Head of caudate nucleus (tissue), 42 donors: ENCODE measurements at regions not wholly inside any gene's neighbourhood (a gene's known extent, or its start where the extent isn't known, plus 50 kb on each side); places are given as distances from the start of the nearest gene placed in this dataset.

Experiments
- DNase-seq, 42 donors: peaks; one replicate each; pipeline versions ENCODE4 v3.0.0 to v3.0.0-alpha.2; 2020 to 2021; ENCODE audit warnings: mixed read lengths in 7 of 42
- intact Hi-C: fragments of 100-400 bp; cut with DNase I; formaldehyde crosslinking; loops from one replicate; pipeline ENCODE4 v1.15.0; 2022

DNA sequence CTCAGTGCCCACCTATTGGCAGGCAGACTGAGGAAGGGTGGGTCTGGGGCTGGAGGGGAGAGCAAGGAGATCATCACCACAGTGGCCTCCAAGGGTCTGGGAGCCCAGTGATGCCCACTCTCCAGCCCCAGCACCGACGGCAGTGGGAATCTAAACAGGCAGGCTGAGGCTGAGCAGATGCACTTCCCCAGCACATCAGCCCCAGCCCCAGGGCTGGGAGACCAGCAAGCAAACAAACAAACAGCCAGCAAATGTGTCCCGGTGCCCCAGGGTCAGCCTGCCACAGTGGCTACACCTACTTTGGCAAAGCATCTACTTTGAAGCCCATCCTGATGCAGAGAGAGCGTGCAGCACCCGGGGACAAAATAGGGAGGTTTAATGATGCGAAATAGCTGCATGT, 216.3 kb upstream of the ZC3H12A start:
- intact Hi-C loops, result no loop called here

DNA sequence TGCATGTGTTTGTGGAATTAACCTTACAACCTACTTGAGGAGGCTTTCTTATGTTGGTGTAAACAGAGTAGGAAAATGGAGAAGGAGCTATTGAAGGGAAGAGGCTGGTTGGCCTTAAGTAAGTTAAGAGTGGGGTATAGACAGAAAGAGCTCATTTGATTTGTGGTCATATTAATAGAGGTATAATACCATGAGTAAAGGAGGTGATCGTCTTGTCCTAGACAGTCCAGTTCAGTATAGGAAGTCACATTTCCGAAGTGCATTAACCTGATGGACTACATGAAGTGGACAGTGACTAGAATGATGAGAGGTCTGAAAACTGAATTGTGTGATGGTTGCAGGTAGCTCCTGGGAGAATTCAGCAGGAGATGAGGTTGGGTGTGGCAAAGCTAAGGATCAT, 215.4 kb upstream of the ZC3H12A start:
- intact Hi-C loops, result no loop called here
- DNase-seq, result no peak

More for the DNA sequence above, 216.3 kb upstream of the ZC3H12A start:
- DNase-seq, result no peak

DNA sequence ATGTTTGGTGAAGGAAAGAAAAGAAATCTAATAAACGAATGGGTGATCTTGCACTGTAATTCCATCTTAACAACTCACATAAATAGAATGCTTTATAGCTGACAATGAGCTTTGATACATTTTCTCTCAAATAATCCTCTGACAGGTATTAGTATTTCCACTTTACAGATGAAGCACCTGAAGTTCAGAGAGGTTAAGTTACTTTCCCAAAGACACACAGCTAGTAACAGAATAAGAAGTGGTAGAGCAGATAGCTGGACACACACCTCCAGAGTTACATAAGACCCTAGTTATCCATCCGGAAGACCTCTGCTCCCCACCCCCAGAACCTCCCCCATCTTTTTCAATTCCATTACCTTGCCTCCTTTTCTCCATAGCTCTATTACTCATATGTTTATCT, 213.3 kb upstream of the ZC3H12A start:
- intact Hi-C loops, result no loop called here
- DNase-seq, result no peak

DNA sequence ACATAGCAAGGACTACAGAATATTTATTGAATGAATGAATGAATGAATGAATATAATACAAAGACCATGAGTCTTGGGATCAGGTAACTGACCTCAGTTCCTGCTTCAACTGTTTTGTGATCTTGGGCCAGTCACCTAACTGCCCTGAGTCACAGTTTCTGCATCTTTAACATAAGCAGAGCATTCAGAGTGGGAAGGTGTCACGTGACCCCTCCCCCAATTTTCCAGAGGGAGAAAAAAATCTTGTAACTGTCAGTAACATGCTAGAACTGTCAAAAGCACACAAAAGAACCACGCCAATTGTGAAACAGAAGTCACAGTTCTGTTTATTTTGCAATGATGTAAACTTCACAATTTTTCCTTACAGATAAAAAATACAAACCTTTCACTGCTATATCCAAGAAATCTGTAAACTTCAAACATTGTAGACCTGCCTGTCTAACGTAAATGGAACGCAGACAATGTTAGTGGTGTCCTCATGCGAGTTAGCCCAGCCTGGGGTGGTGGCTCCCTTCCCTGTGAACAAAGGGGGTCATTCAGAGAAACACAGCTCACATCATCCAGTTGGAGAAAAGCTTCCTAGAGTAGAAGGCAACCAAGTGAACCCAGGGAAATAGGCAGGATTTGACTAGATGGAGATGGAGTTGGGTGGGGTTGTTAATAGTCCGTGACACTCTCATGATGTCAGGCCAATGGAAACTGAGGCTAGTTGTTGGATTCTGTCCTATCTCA, 211.8 kb upstream of the ZC3H12A start:
- intact Hi-C loops, result no loop called here
- peak in 23 of 42 donors; percentile 25 to 79 (median 48) for DNase-seq

DNA sequence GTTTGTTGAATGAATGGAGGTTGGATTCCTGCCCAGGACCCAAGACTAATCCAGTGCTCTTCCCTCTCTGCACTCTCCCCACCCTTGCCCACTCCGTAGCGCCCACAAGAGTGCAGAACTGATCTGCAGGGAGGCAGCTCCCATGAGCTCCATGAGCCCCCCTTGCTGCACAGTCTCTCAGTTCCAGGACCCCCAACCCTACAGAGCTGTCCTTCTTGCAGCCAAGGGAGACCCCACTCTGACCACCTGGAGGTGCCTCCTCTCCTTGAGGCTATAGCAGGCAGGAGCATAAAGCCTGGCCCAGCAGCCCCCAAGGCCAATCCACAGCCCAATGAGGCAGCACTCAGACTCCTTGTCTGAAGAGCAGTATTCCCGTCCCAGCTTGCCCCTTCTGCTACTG, 209.2 kb upstream of the ZC3H12A start:
- DNase-seq, result no peak
- intact Hi-C loops, result no loop called here

DNA sequence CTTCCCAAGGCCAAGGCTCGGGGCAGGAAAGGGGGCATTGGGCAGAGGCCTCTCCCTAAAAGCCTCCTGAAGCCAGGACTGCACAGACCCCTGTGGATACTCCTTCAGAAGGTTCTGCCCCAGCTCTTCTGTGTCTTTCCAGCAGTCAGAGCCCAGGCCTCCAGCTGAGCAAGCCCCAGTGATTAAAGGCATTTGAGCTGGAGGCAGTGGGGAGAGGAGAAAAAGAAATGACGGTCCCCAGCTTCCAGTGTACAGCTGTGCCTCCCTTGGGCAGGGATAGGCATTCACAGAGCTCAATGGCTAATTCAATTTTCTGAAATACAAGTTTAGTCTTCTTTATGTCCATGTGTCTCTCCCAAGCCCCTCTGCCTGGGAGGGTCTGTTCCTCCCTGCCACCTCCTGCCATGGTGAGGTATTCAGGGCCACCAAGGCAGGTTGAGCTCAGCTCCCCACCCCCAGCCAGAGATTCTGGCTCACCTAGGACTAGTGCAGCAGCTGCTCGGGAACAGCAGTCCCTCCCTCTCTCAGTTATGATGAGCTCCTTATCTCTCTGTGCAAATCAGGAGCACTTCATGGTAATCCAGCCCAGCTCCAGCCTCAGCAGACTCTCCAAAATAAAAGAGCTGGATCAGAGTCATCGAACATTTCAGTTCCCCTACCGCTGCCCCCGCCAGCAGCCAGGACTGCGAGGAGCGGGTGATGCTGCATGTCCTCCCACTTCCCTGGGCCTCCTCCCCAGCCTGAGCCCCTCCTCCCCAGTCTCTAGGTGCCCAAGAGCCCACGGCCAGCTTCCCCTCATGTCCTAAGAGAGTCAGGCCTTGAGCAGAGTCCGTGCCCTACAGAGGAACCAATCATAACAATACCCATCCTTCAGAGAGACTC, 208.4 kb upstream of the ZC3H12A start:
- intact Hi-C loops, result no loop called here
- peak in 11 of 42 donors; percentile 19 to 50 (median 27) for DNase-seq

DNA sequence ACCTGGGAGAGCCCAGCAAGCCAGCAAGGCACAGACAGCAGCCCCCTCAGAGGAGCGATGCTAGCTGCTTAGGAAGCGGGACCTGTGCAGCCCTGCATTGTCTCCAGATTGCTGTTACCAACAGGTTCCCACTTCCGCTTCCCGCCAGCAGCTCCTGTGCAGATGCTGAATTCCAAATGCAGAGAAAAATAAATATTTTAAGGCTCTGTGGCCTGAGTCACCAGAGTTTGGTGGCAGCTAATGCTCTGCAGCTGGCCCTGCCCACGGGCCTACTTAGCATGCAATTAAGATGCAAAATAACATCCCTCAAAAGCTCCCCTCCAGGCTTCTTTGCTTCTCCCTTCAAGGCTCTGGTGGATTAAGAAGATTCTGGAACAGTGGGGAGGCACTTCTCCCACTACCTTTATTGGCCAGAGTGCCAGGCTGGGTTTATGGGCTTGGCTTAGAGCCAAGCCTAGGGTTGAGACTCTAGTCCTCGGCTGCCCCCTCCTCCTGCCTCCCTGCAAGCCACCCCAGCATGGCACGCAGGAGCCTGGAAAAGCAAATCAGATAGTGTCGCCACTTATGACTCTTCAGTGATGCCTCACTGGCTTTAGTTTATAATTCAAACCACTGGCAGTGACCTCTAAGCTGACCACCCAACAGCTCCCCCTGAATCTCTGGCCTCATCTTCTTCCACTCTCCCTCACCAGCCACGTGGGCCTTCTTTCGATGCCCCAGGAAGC, 207.1 kb upstream of the ZC3H12A start:
- intact Hi-C loops, result no loop called here
- peak in 11 of 42 donors; percentile 14 to 54 (median 29) for DNase-seq

DNA sequence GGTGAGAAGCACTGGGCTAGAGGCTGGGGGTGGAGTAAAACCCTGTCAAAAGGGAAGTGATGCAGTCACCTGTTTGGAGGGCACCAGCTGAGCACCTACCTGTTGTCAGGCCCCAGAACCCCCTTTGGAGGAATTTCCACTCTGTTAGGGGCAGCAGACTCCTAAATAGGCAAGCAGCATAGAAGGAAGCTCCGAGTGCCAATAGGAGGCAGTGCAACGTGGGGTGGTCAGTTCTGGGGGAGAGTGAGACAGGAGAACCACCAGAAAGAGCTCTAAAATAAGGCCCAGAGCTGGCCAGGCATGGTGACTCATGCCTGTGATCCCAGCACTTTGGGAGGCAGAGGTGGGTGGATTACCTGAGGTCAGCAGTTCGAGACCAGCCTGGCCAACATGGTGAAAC, 203.7 kb upstream of the ZC3H12A start:
- intact Hi-C loops, result no loop called here
- no peak for DNase-seq

DNA sequence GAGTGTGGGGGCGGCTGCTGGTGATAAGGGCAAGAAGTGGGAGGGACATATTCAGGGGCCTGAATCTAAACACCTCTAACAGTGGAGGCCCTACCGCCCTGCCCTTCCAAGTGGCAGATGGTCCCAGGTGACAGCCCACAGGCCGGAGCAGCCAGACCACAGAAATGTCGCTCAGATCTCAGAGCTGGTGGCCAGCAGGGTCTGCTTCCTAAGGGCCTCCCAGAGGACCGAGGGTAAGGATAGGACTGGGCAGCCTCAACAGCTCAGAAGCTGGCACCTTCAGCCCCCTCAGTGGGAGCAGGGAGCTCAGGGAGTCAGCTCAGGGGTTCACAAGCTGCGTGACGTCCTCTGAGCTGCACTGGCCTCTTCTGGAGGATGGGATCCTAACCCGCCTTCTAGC, 201.8 kb upstream of the ZC3H12A start:
- intact Hi-C loops, result no loop called here
- DNase-seq, result no peak

DNA sequence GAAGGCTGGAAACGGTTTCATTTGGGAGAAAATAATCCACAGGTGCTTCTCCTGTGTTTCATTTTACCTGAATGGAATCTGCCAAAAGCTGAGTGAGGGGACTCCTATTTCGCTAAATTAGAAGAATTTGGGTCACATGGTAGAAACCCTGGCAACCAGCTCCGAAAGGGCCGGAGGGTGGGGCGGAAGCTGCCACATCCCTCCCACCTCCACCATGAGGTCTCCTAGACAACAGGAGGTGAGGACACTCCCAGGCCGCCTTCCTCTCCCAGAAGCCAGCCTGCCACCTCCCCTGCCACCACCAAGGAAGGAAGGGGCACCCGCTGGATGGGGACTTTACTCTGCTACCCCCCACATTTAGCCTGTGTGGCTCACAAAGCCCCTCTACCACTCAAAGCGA, 199.9 kb upstream of the ZC3H12A start:
- peak in 10 of 42 donors; percentile 16 to 57 (median 41) for DNase-seq
- intact Hi-C loops, result no loop called here

DNA sequence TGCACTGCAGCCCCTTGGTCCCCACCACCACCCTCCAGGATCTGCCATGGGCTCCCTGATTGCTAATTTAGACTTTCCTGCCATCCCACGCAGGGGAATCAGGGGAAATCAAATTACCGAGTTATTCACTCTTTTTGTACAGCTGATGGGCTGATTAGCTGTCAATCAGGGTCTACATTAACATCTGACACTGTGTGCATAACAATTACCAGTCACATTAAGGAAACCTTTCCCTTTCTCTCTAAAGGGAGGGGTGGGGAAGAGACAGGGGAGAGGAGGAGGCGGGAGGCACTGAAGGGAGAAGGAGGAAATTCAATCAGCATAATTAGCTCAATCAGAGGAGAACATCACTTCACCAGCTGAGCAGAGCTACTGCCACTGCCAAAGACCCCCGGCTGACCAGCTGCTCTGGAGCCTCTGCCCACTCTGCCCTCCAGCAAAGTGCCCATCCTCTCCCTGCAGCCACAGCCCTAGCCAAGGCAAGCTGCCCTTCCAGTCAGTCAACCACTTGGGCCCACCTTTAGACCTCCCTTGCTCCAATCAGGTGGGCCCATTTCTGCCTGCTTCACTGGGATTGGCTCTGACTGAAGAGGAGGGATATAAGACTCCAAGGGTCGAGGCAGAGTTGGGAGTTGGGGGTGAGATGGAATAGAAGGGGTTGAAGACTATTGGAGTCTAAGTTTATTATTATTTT, 199.3 kb upstream of the ZC3H12A start:
- peak in 19 of 42 donors; percentile 15 to 57 (median 33) for DNase-seq
- intact Hi-C loops, result no loop called here

DNA sequence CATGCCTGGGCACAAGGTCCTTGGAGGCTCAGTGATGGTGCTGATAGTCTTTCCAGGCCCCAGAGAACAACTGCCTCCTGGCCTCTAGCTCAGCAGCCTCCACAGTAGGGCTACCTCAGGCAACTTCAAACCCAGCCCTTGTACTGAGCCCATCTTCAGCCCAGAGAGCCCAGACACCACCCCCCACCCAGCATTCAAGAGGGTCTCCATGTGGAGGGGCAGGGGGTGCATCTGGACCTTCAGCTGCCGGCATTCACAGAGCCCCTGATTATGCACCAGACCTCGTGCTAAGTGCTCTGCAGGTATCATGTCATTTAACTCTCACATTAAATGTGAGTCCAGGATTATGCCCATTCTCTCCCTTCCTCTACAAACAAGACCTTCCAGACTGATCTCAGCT, 197.0 kb upstream of the ZC3H12A start:
- intact Hi-C loops, result no loop called here
- no peak for DNase-seq

DNA sequence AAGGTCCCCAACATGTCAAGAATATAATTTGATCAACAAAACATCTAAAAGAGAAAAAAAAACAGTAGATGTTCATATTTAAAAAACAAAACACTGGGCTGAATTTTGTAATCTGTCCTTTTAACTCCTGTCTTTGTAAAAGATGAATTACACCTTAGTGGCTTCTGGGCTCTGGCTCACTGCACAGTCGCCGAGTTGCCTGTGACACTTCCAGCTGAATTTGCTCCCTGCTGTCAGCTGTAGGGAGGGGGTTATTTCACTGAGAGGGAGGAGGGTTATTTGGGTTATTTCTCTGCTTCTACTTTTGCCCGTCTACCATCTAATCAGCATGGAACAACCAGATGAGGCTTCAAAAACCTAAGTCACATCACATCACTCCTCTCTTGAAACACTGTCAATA, 193.0 kb upstream of the ZC3H12A start:
- intact Hi-C loops, result no loop called here
- DNase-seq, result no peak

DNA sequence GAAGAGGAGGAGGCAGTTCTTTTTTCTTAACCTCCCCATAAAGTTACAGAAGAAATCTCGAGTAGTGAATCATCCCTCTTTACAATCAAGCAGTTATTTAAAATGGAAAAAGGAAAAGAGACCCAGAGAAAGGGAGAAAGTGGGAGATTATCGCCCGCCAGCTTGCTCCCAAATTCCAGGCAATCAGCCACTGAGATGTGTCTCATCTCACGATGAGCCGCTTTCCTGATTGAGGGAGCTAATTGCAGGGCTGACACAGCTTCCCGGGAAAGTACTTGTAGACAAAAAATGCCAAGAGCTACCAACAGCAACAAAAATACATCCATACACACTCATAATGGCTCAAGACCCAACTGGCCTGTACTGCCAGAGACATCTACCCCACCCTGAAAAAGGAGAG, 191.6 kb upstream of the ZC3H12A start:
- DNase-seq, result peak in 10 of 42 donors; percentile 22 to 66 (median 36)
- intact Hi-C loops, result no loop called here

DNA sequence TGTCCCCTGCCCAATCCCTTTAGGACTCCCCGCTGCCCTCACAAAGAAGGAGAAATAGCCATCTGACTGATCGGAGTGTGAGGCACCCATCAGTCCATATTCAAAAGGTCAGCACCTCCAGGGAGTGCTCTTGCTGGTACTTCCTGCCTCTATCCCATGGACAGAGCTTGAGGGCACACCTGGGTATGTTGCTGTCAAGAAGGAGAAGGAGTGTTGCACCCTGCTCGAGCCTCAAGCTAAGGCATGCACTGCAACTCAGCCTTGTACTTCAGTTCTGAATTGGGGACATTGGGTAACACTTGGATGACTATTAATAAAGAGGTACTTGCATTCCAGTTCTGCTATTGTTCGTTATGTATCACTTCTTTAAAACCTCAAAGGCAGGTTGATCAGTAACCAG, 190.3 kb upstream of the ZC3H12A start:
- intact Hi-C loops, result no loop called here
- no peak for DNase-seq

DNA sequence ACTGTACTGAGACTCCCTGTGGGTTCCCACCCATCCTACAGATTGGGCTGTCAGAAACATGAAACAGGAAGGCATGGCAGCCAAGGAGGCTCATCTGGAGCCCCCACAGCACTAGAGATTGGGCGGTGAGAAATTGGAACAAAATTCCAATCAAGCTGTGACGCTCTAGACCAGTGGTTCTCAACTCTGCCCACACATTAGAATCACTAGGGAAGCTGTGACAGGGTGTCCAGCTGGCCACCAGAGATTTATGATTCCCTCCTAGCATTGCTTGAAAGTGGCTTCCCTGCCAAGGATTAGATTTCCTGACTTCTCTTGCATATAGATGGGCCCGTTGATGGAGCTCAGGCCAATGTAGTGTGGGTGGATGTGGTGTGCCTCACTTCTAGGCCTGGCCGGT, 187.5 kb upstream of the ZC3H12A start:
- DNase-seq, result peak in 1 of 42 donors; percentile 12
- intact Hi-C loops, result no loop called here

DNA sequence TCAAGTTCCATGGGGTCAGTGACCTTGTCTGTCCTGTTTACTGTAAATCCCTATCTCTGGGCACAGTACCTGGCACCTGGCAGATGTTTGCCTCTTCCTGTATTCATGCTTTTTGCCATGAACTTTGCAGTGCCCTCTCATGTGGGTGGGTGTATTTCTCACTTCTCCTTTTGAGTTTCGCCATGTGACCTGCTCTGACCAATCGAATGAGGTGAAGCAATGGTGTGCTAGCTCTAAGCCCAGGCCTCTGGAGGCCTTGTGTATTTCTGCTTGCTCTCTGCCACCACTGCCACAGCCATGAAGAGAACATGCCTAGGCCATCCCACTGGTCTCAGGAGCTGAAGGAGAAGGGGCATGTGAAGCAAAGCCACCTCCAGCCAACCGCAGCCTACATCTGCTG, 185.5 kb upstream of the ZC3H12A start:
- intact Hi-C loops, result no loop called here
- peak in 2 of 42 donors; percentile 29 to 33 for DNase-seq

DNA sequence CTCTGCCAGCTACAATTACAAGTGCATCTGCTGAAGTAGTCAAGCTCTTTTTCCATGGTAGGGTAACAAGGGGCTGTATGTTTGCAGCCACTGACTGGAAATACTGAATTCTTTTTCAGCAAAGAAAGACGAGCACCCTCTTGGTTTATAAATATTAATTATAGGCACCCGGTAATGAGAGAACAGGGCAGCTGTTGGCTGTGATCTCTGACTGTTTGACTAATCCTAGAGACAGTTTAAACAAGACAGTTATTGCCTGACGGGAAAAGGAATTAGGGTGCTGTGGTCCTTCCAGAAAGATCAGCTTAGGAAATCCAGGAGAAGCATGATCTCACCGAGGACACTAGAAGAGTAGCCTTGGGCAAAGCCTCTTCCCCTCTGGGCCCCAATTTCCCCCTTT, 183.7 kb upstream of the ZC3H12A start:
- peak in 2 of 42 donors; percentile 12 to 51 for DNase-seq
- intact Hi-C loops, result no loop called here

DNA sequence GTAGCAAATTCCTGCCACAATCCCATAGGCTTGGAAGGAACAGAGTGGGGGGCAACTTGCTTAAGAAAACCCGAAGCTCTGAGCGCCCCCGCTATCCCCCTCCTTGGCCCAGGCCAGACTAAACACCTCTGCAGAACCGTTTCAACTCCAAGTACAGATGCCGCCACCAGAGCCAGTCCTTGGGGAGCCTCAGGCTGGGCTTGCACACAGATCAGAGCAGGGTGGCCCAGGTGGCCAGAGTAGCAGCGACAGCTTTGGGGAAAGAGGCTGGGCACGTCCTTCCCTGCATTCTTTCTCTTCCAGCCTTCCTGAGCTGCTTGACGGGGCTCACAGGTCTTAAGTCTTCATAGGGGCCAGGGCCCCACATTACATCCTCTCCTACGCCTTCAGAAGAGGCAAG, 181.6 kb upstream of the ZC3H12A start:
- intact Hi-C loops, result no loop called here
- DNase-seq, result peak in 1 of 42 donors; percentile 18
